Testis (tissue), 2 donors: ENCODE measurements at regions not wholly inside any gene's neighbourhood (a gene's known extent, or its start where the extent isn't known, plus 50 kb on each side); places are given as distances from the start of the nearest gene placed in this dataset.

Experiments
- CTCF ChIP-seq, 3 experiments: fragments of 450-650 bp in 2 of 3; fragments of 200-600 bp in 1 of 3; sonication (generic) in 1 of 3; IDR thresholded peaks; one replicate each; pipeline ENCODE4 v1.5.1; 2016 to 2019; ENCODE audit warnings: antibody characterized with exemption in 3 of 3, mild to moderate bottlenecking in 2 of 3, moderate library complexity in 1 of 3
- POLR2A ChIP-seq: fragments of 450-650 bp; IDR thresholded peaks from one replicate; pipeline ENCODE4 v1.6.1; 2017; ENCODE audit warnings: antibody characterized with exemption, mild to moderate bottlenecking, moderate library complexity

GRCh38 chr4:141339966-141340365, 119.3 kb downstream of the ZNF330 start:
- TF ChIP-seq CTCF (IDR thresholded peaks at IDR 0.05) (no peak), POLR2A (no peak)
